Neural progenitor cell (in vitro differentiated cells): ENCODE measurements at regions not wholly inside any gene's neighbourhood (a gene's known extent, or its start where the extent isn't known, plus 50 kb on each side); places are given as distances from the start of the nearest gene placed in this dataset.
"Not testable (repeated sequence)": the region's sequence is repeated elsewhere in the genome, so short reads cannot be mapped to it uniquely, and the experiment has no call there.

Source experiments
- DNase-seq: peaks from one replicate; pipeline ENCODE4 v3.0.0-alpha.2; 2016; ENCODE audit warnings: low spot score
- H2AFZ ChIP-seq: fragments of 200-600 bp; sonication (generic); replicated peaks from 2 replicates; pipeline ENCODE4 v1.6.1; 2016; ENCODE audit warnings: antibody characterized with exemption
- H3F3A ChIP-seq: fragments of 200-600 bp; sonication (generic); 2 replicates; pipeline ENCODE4 v1.6.1; 2016; ENCODE audit warnings: antibody characterized with exemption, low read depth
- H3K27ac ChIP-seq: fragments of 200-600 bp; sonication (generic); 2 replicates; pipeline ENCODE4 v1.5.1; 2016; ENCODE audit warnings: mild to moderate bottlenecking
- H3K27me3 ChIP-seq: fragments of 200-600 bp; sonication (generic); 2 replicates; pipeline ENCODE4 v1.6.1; 2016; ENCODE audit warnings: mild to moderate bottlenecking, moderate library complexity
- H3K36me3 ChIP-seq: fragments of 200-600 bp; sonication (generic); 2 replicates; pipeline ENCODE4 v1.5.1; 2016
- H3K4me1 ChIP-seq: fragments of 200-600 bp; sonication (generic); 2 replicates; pipeline ENCODE4 v1.6.1; 2016; ENCODE audit warnings: mixed run types
- H3K4me2 ChIP-seq: fragments of 200-600 bp; sonication (generic); 2 replicates; pipeline ENCODE4 v1.6.1; 2016
- H3K4me3 ChIP-seq: fragments of 200-600 bp; sonication (generic); 2 replicates; pipeline ENCODE4 v1.5.1; 2016
- H3K79me2 ChIP-seq: fragments of 200-600 bp; sonication (generic); 2 replicates; pipeline ENCODE4 v1.6.1; 2016; ENCODE audit warnings: low read depth
- H3K9ac ChIP-seq: fragments of 200-600 bp; sonication (generic); 2 replicates; pipeline ENCODE4 v1.6.1; 2016
- H3K9me3 ChIP-seq: fragments of 200-600 bp; sonication (generic); 2 replicates; pipeline ENCODE4 v1.5.1; 2016; ENCODE audit warnings: low read depth
- H4K20me1 ChIP-seq: fragments of 200-600 bp; sonication (generic); 2 replicates; pipeline ENCODE4 v1.6.1; 2016; ENCODE audit warnings: low read depth
- H3K27ac Mint-ChIP-seq: 3 replicates; pipeline ENCODE4 v1.8.0; 2021; ENCODE audit warnings: mixed read lengths
- H3K27me3 Mint-ChIP-seq: 2 replicates; pipeline ENCODE4 v1.8.0; 2022; ENCODE audit warnings: low read depth, mild to moderate bottlenecking, inconsistent platforms, moderate library complexity, mixed read lengths; ENCODE audit not compliant: insufficient read depth
- H3K36me3 Mint-ChIP-seq: 3 replicates; pipeline ENCODE4 v1.8.0; 2021; ENCODE audit warnings: mixed read lengths
- H3K4me1 Mint-ChIP-seq: 3 replicates; pipeline ENCODE4 v1.8.0; 2021; ENCODE audit warnings: mixed read lengths
- H3K4me3 Mint-ChIP-seq: 3 replicates; pipeline ENCODE4 v1.8.0; 2021; ENCODE audit warnings: mild to moderate bottlenecking, moderate library complexity, mixed read lengths
- H3K9me3 Mint-ChIP-seq: 3 replicates; pipeline ENCODE4 v1.8.0; 2020; ENCODE audit warnings: mixed read lengths
- EZH2 ChIP-seq: fragments of 200-600 bp; sonication (generic); IDR thresholded peaks from 2 replicates; pipeline ENCODE4 v1.6.1; 2017; ENCODE audit warnings: antibody characterized with exemption, mild to moderate bottlenecking, moderate library complexity
- EZH2phosphoT487 ChIP-seq: fragments of 200-600 bp; sonication (generic); IDR thresholded peaks from 2 replicates; pipeline ENCODE4 v1.6.1; 2017; ENCODE audit warnings: antibody characterized with exemption
- TF ChIP-seq, protein P1 (sequence below): fragments of 200-600 bp; sonication (generic); IDR thresholded peaks from 2 replicates; pipeline ENCODE4 v1.5.1; 2017; ENCODE audit warnings: antibody characterized with exemption, mild to moderate bottlenecking

GRCh38 chr6:78251931-78252330 is 599.1 kb downstream of the MEI4 start:
- Mint-ChIP-seq H3K9me3 (no peaks in the 10 kb centered on the region), H3K27ac (no peak overlapping the region), H3K4me1 (no peaks in the 10 kb centered on the region), H3K4me3 (no peak overlapping the region), H3K36me3 (no peaks in the 10 kb centered on the region), H3K27me3 (no peaks in the 10 kb centered on the region)
- H2AFZ ChIP-seq = no peak overlapping the region
- H3K36me3 ChIP-seq = no peaks in the 10 kb centered on the region
- no peaks in the 10 kb centered on the region for H3F3A ChIP-seq
- H3K9ac ChIP-seq = no peak overlapping the region
- DNase-seq = no peak
- no peaks in the 10 kb centered on the region for H4K20me1 ChIP-seq
- no peaks in the 10 kb centered on the region for H3K9me3 ChIP-seq
- no peaks in the 10 kb centered on the region for H3K79me2 ChIP-seq
- H3K27me3 ChIP-seq = no peaks in the 10 kb centered on the region
- no peaks in the 10 kb centered on the region for H3K4me1 ChIP-seq
- H3K27ac ChIP-seq = no peak overlapping the region
- H3K4me3 ChIP-seq = no peak overlapping the region
- TF ChIP-seq EZH2 (no peak), EZH2phosphoT487 (no peak)
- TF ChIP-seq, protein P1, sequence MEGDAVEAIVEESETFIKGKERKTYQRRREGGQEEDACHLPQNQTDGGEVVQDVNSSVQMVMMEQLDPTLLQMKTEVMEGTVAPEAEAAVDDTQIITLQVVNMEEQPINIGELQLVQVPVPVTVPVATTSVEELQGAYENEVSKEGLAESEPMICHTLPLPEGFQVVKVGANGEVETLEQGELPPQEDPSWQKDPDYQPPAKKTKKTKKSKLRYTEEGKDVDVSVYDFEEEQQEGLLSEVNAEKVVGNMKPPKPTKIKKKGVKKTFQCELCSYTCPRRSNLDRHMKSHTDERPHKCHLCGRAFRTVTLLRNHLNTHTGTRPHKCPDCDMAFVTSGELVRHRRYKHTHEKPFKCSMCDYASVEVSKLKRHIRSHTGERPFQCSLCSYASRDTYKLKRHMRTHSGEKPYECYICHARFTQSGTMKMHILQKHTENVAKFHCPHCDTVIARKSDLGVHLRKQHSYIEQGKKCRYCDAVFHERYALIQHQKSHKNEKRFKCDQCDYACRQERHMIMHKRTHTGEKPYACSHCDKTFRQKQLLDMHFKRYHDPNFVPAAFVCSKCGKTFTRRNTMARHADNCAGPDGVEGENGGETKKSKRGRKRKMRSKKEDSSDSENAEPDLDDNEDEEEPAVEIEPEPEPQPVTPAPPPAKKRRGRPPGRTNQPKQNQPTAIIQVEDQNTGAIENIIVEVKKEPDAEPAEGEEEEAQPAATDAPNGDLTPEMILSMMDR = no peak
- no peak overlapping the region for H3K4me2 ChIP-seq

DNA sequence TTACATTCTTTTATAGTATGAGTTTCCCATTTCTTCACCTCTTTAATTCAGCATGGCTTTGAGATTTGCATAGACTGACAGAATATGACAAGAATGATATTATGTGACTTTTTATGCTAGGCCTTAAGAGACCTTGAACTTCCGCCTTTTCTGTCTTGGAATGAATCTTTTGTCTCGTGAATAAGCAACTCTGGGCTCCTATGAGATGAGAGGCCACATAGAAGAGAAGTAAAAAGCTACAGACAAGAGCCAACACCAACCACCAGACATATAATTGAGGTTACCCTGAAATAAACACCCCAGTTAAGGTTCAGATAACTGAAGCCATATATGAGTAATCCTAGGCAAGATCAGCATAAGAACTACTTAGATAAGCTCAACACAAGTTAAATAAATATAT is 600.8 kb downstream of the MEI4 start:
- no peaks in the 10 kb centered on the region for H3K27me3 Mint-ChIP-seq
- Histone ChIP-seq H3K9ac (no peak overlapping the region), H3K4me2 (no peak overlapping the region), H3K27me3 (no peaks in the 10 kb centered on the region), H3K36me3 (no peaks in the 10 kb centered on the region), H3K9me3 (no peaks in the 10 kb centered on the region), H3K4me1 (no peaks in the 10 kb centered on the region), H3K27ac (no peak overlapping the region), H3K79me2 (no peaks in the 10 kb centered on the region), H3K4me3 (no peak overlapping the region), H4K20me1 (no peaks in the 10 kb centered on the region), H3F3A (no peaks in the 10 kb centered on the region), H2AFZ (no peak overlapping the region)
- no peaks in the 10 kb centered on the region for H3K4me1 Mint-ChIP-seq
- H3K27ac Mint-ChIP-seq = no peak overlapping the region
- no peaks in the 10 kb centered on the region for H3K36me3 Mint-ChIP-seq
- TF ChIP-seq EZH2phosphoT487 (no peak), EZH2 (no peak)
- TF ChIP-seq, protein P1 = no peak
- no peak for DNase-seq
- H3K9me3 Mint-ChIP-seq = no peaks in the 10 kb centered on the region
- H3K4me3 Mint-ChIP-seq = no peak overlapping the region

DNA sequence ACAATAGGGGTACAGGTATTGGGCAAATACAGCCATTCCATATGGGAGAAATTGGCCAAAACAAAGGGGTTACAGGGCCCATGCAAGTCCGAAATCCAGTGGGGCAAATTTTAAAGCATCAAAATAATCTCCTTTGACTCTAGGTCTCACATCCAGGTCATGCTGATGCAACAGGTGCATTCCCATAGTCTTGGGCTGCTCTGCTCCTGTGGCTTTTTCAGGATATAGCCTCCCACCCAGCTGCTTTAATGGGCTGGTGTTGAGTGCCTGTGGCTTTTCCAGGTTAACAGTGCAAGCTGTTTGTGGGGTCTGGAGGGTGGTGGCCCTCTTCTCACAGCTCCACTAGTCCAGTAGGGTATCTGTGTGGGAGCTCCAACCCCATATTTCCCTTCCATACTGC is 607.1 kb downstream of the MEI4 start:
- H4K20me1 ChIP-seq = no peaks in the 10 kb centered on the region
- H3K27ac ChIP-seq = no peak overlapping the region
- no peak overlapping the region for H3K27ac Mint-ChIP-seq
- no peaks in the 10 kb centered on the region for H3K36me3 Mint-ChIP-seq
- H3K79me2 ChIP-seq = no peaks in the 10 kb centered on the region
- H3K4me2 ChIP-seq = no peak overlapping the region
- no peaks in the 10 kb centered on the region for H3K9me3 ChIP-seq
- H3F3A ChIP-seq = no peaks in the 10 kb centered on the region
- no peak overlapping the region for H3K9ac ChIP-seq
- TF ChIP-seq, protein P1 = no peak
- no peak for TF ChIP-seq EZH2
- TF ChIP-seq EZH2phosphoT487 = no peak
- no peaks in the 10 kb centered on the region for H3K9me3 Mint-ChIP-seq
- no peak for DNase-seq
- no peaks in the 10 kb centered on the region for H3K4me1 ChIP-seq
- no peaks in the 10 kb centered on the region for H3K27me3 Mint-ChIP-seq
- H3K27me3 ChIP-seq = no peaks in the 10 kb centered on the region
- H3K4me1 Mint-ChIP-seq = no peaks in the 10 kb centered on the region
- no peaks in the 10 kb centered on the region for H3K36me3 ChIP-seq
- no peak overlapping the region for H3K4me3 Mint-ChIP-seq
- H3K4me3 ChIP-seq = no peak overlapping the region
- H2AFZ ChIP-seq = no peak overlapping the region

DNA sequence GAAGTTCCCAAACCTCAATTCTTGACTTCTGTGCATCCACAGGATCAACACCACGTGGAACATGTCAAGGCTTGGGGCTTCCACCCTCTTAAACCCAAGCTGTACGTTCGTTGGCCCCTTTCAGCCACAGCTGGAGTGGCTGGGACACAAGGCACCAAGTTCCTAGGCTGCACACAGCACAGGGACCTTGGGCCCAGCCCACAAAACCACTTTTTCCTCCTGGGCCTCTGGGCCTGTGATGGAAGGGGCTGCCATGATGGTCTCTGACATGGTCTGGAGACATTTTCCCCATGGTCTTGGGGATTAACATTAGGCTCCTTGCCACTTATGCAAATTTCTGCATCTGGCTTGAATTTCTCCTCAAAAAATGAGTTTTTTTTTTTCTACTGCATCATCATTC is 606.9 kb upstream of the IRAK1BP1 start:
- not testable (repeated sequence) for H3K9me3 Mint-ChIP-seq, H3K27ac ChIP-seq, H3K4me3 ChIP-seq, H2AFZ ChIP-seq, H3F3A ChIP-seq, DNase-seq, H3K4me3 Mint-ChIP-seq, H4K20me1 ChIP-seq, H3K27me3 ChIP-seq, H3K27me3 Mint-ChIP-seq, H3K27ac Mint-ChIP-seq, H3K4me2 ChIP-seq, H3K9me3 ChIP-seq, H3K36me3 ChIP-seq, H3K9ac ChIP-seq, H3K36me3 Mint-ChIP-seq, H3K79me2 ChIP-seq, H3K4me1 ChIP-seq, H3K4me1 Mint-ChIP-seq
